A549 (cell line): ENCODE measurements at regions not wholly inside any gene's neighbourhood (a gene's known extent, or its start where the extent isn't known, plus 50 kb on each side); places are given as distances from the start of the nearest gene placed in this dataset.

Experiments
- ATAC-seq, 2 experiments: fragments of 200-7000 bp in 1 of 2; fragments of >200 bp in 1 of 2; cut with Nextera tagmentation in 1 of 2; cut with Tn5 transposase in 1 of 2; 3 replicates each; pipeline versions ENCODE4 v1.8.0 to v1.9.1; 2018 to 2020; ENCODE audit warnings: mild to moderate bottlenecking in 1 of 2, moderate library complexity in 1 of 2
- CTCF ChIA-PET: fragments of 300-600 bp; sonication (Branson Sonifier 250); formaldehyde crosslinking; extraction: SDS; loops from one replicate; lab custom pipeline; 2021; ENCODE audit warnings: antibody characterized with exemption, inconsistent platforms; lab: Yijun Ruan, JAX
- POLR2A ChIA-PET: fragments of 350-600 bp; formaldehyde crosslinking; extraction: SDS; loops from one replicate; lab custom pipeline; 2021; ENCODE audit warnings: antibody characterized with exemption, inconsistent platforms; lab: Yijun Ruan, JAX
- DNase-seq, 2 experiments: peaks; one replicate each; pipeline versions ENCODE4 v3.0.0 to v3.0.0-alpha.2; 2011 to 2016; ENCODE audit warnings: low read depth in 1 of 2, low spot score in 1 of 2
- FAIRE-seq: peaks from 2 replicates; lab custom pipeline; 2011; peaks lifted over from hg19 to GRCh38; lab: Jason Lieb, UNC
- H3K27ac ChIP-seq, 2 experiments: fragments of >200 bp; sonication (Bioruptor Twin); formaldehyde crosslinking; 3 replicates each; pipeline ENCODE4 v1.5.1; 2016 to 2017
- H3K4me1 ChIP-seq: fragments of >200 bp; sonication (Bioruptor Twin); formaldehyde crosslinking; 3 replicates; pipeline ENCODE4 v1.6.1; 2016
- H3K4me2 ChIP-seq: fragments of >200 bp; sonication (Bioruptor Twin); formaldehyde crosslinking; 3 replicates; pipeline ENCODE4 v1.6.1; 2016
- H3K4me3 ChIP-seq: fragments of >200 bp; sonication (Bioruptor Twin); formaldehyde crosslinking; 3 replicates; pipeline ENCODE4 v1.5.1; 2016
- H3K9me3 ChIP-seq: fragments of >200 bp; sonication (Bioruptor Twin); formaldehyde crosslinking; 3 replicates; pipeline ENCODE4 v1.6.1; 2016
- BHLHE40 ChIP-seq: IDR thresholded peaks from 2 replicates; pipeline ENCODE4 v1.6.1; 2012; ENCODE audit warnings: low read depth, low read length, inconsistent platforms
- CEBPB ChIP-seq, 2 experiments: fragments of >200 bp in 1 of 2; sonication (Bioruptor Twin) in 1 of 2; formaldehyde crosslinking in 1 of 2; IDR thresholded peaks; 2 replicates each; pipeline ENCODE4 v1.6.1; 2012 to 2016
- CHD4 ChIP-seq: fragments of 200-600 bp; sonication (generic); IDR thresholded peaks from 2 replicates; pipeline ENCODE4 v1.6.1; 2016; ENCODE audit warnings: antibody characterized with exemption, mild to moderate bottlenecking, borderline replicate concordance
- ESRRA ChIP-seq: fragments of 150-350 bp; IDR thresholded peaks from 2 replicates; pipeline ENCODE4 v1.6.1; 2014; ENCODE audit warnings: mild to moderate bottlenecking, low read length, borderline replicate concordance
- FOSB ChIP-seq: fragments of 250-450 bp; sonication (Bioruptor Pico); IDR thresholded peaks from 2 replicates; pipeline ENCODE4 v1.5.0; 2020; ENCODE audit warnings: mild to moderate bottlenecking, moderate library complexity
- FOXS1 ChIP-seq: fragments of 250-450 bp; sonication (Bioruptor Pico); IDR thresholded peaks from 2 replicates; pipeline ENCODE4 v1.5.0; 2020; ENCODE audit warnings: mild to moderate bottlenecking, moderate library complexity
- HDAC2 ChIP-seq: fragments of 200-600 bp; sonication (generic); IDR thresholded peaks from 2 replicates; pipeline ENCODE4 v1.6.1; 2016
- HEYL ChIP-seq: fragments of 250-450 bp; sonication (Bioruptor Pico); IDR thresholded peaks from 2 replicates; pipeline ENCODE4 v1.8.0; 2021; ENCODE audit warnings: mild to moderate bottlenecking, moderate library complexity
- HOXA7 ChIP-seq: fragments of 250-450 bp; sonication (Bioruptor Pico); IDR thresholded peaks from 2 replicates; pipeline ENCODE4 v1.5.0; 2020; ENCODE audit warnings: mild to moderate bottlenecking, moderate library complexity
- HOXB5 ChIP-seq: fragments of 250-450 bp; sonication (Bioruptor Pico); IDR thresholded peaks from 2 replicates; pipeline ENCODE4 v1.5.0; 2020; ENCODE audit warnings: mild to moderate bottlenecking, moderate library complexity
- JUN ChIP-seq, 2 experiments: fragments of >200 bp; sonication (Bioruptor Twin); formaldehyde crosslinking; IDR thresholded peaks; 2 replicates in 1 of 2; 3 replicates in 1 of 2; pipeline ENCODE4 v1.6.1; 2016 to 2017
- JUNB ChIP-seq: fragments of >200 bp; sonication (Bioruptor Twin); formaldehyde crosslinking; IDR thresholded peaks from 2 replicates; pipeline ENCODE4 v1.6.1; 2016
- MAZ ChIP-seq: fragments of 150-350 bp; IDR thresholded peaks from 2 replicates; pipeline ENCODE4 v1.6.1; 2014; ENCODE audit warnings: antibody characterized with exemption, low read depth, low read length, borderline replicate concordance
- MYC ChIP-seq: IDR thresholded peaks from 2 replicates; pipeline ENCODE4 v1.6.1; 2012; ENCODE audit warnings: mild to moderate bottlenecking, inconsistent platforms, low read length, improper control_type of control experiment, borderline replicate concordance
- NPAS2 ChIP-seq: fragments of 250-450 bp; sonication (Bioruptor Pico); IDR thresholded peaks from 2 replicates; pipeline ENCODE4 v1.8.0; 2022; ENCODE audit warnings: mild to moderate bottlenecking, moderate library complexity, borderline replicate concordance
- RAD21 ChIP-seq, 2 experiments: fragments of >200 bp in 1 of 2; sonication (Bioruptor Twin) in 1 of 2; formaldehyde crosslinking in 1 of 2; IDR thresholded peaks in 1 of 2; conservative IDR thresholded peaks in 1 of 2; 2 replicates in 1 of 2; 3 replicates in 1 of 2; pipeline ENCODE4 v1.6.1; 2012 to 2018; ENCODE audit warnings: inconsistent platforms in 1 of 2
- RARB ChIP-seq: fragments of 250-450 bp; sonication (Bioruptor Pico); IDR thresholded peaks from 2 replicates; pipeline ENCODE4 v1.8.0; 2021; ENCODE audit warnings: mild to moderate bottlenecking, moderate library complexity
- RCOR1 ChIP-seq: fragments of 150-350 bp; IDR thresholded peaks from 2 replicates; pipeline ENCODE4 v1.6.1; 2014; ENCODE audit warnings: antibody characterized with exemption, low read length, low read depth
- TP53 ChIP-seq: fragments of 250-450 bp; sonication (Bioruptor Pico); IDR thresholded peaks from 2 replicates; pipeline ENCODE4 v1.5.0; 2021; ENCODE audit warnings: mild to moderate bottlenecking, moderate library complexity
- ZC3H11A ChIP-seq: fragments of 450-650 bp; IDR thresholded peaks from 2 replicates; pipeline ENCODE4 v1.6.1; 2014; ENCODE audit warnings: antibody characterized with exemption, mild to moderate bottlenecking
- ZSCAN20 ChIP-seq: fragments of 250-450 bp; sonication (Bioruptor Pico); IDR thresholded peaks from 2 replicates; pipeline ENCODE4 v1.8.0; 2022; ENCODE audit warnings: mild to moderate bottlenecking, moderate library complexity
- WGBS: methylation state at CpG from one replicate; pipeline ENCODE4 v1.1.6; 2017; ENCODE audit errors: missing lambda C conversion rate; 5-methylcytosine and 5-hydroxymethylcytosine counted together
- TF ChIP-seq, protein P1 (sequence below): IDR thresholded peaks from 2 replicates; pipeline ENCODE4 v1.6.1; 2012; ENCODE audit warnings: low read depth, borderline replicate concordance
- TF ChIP-seq, protein P2 (sequence below): fragments of 450-650 bp; IDR thresholded peaks from 2 replicates; pipeline ENCODE4 v1.6.1; 2014; ENCODE audit warnings: antibody characterized with exemption
- TF ChIP-seq, protein P3 (sequence below): fragments of >200 bp; sonication (Bioruptor Twin); formaldehyde crosslinking; IDR thresholded peaks from 3 replicates; pipeline ENCODE4 v1.5.1; 2016
- TF ChIP-seq, protein P4 (sequence below): IDR thresholded peaks from 2 replicates; pipeline ENCODE4 v1.6.1; 2012
- TF ChIP-seq, protein P5 (sequence below): fragments of 250-450 bp; sonication (Bioruptor Pico); IDR thresholded peaks from 2 replicates; pipeline ENCODE4 v1.5.0; 2020; ENCODE audit warnings: low read depth, mild to moderate bottlenecking, moderate library complexity

DNA sequence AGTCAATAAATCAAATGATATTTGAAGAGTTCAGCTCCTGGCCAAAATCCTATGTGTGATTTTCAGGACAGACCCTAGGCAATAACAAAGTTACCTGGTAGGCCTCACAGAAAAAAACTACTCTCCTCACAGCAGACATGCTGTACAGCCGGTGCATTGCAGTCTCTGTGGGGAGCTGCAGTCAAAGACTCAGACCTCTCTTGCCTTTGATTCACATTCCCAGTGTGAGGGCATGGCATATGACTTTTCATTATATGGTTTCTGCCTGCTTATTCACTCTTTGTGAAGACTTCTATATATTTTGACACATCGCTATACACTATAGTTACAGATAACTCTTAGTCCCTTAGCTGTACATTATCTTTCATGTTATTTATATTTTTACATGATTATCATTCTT lies 2684.3 kb upstream of the PCDH20 start:
- H3K4me2 ChIP-seq: no peak overlapping the region
- ChIA-PET POLR2A (no interaction called here), CTCF (interaction anchor here (1.2 kb wide), 1 partner anchor 86 kb away, joined by 3 read pairs; no protein-coding TSS in a partner anchor)
- 34% methylated on average over 2 of the region's 2 CpGs for WGBS
- ATAC-seq: no peak
- no peak overlapping the region for H3K4me3 ChIP-seq
- no peaks in the 10 kb centered on the region for H3K9me3 ChIP-seq
- no peak overlapping the region for H3K27ac ChIP-seq
- H3K4me1 ChIP-seq: no peaks in the 10 kb centered on the region
- no peak for DNase-seq
- TF ChIP-seq ZC3H11A (no peak), NPAS2 (CRISPR knock-in tag) (no peak), TP53 (CRISPR knock-in tag) (no peak), HOXB5 (CRISPR knock-in tag) (no peak), RCOR1 (no peak), CEBPB (IDR thresholded peaks at IDR 0.05) (no peak), HDAC2 (no peak), ESRRA (no peak)
- TF ChIP-seq, protein P1, sequence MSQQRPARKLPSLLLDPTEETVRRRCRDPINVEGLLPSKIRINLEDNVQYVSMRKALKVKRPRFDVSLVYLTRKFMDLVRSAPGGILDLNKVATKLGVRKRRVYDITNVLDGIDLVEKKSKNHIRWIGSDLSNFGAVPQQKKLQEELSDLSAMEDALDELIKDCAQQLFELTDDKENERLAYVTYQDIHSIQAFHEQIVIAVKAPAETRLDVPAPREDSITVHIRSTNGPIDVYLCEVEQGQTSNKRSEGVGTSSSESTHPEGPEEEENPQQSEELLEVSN: no peak
- TF ChIP-seq, protein P2, sequence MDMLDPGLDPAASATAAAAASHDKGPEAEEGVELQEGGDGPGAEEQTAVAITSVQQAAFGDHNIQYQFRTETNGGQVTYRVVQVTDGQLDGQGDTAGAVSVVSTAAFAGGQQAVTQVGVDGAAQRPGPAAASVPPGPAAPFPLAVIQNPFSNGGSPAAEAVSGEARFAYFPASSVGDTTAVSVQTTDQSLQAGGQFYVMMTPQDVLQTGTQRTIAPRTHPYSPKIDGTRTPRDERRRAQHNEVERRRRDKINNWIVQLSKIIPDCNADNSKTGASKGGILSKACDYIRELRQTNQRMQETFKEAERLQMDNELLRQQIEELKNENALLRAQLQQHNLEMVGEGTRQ: no peak
- no peak for FAIRE-seq

DNA sequence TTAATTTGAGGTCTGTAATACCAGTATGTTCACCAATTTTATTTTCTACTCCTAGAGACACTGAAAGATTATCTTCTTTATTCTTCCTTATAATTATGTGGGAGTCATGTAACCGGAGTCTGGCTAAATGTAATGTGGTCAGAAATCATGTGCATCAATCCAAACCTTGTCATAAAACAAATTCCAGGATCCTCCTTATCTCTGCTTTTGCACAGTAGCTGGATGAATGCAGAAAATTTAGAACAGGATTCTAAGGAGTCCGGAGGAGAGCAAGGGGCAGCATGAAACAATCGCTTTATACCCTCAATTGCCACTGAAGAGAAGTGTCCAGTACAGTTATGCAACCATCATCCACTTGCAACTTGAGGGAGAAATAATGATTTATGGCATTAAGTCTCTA lies 2674.7 kb upstream of the PCDH20 start:
- DNase-seq (no peak), FAIRE-seq (no peak), ATAC-seq (no peak)
- Histone ChIP-seq H3K27ac (no peak overlapping the region), H3K9me3 (no peaks in the 10 kb centered on the region), H3K4me3 (no peak overlapping the region), H3K4me2 (no peak overlapping the region), H3K4me1 (no peaks in the 10 kb centered on the region)
- no peak for TF ChIP-seq MYC
- no peak for TF ChIP-seq ESRRA
- TF ChIP-seq, protein P3, sequence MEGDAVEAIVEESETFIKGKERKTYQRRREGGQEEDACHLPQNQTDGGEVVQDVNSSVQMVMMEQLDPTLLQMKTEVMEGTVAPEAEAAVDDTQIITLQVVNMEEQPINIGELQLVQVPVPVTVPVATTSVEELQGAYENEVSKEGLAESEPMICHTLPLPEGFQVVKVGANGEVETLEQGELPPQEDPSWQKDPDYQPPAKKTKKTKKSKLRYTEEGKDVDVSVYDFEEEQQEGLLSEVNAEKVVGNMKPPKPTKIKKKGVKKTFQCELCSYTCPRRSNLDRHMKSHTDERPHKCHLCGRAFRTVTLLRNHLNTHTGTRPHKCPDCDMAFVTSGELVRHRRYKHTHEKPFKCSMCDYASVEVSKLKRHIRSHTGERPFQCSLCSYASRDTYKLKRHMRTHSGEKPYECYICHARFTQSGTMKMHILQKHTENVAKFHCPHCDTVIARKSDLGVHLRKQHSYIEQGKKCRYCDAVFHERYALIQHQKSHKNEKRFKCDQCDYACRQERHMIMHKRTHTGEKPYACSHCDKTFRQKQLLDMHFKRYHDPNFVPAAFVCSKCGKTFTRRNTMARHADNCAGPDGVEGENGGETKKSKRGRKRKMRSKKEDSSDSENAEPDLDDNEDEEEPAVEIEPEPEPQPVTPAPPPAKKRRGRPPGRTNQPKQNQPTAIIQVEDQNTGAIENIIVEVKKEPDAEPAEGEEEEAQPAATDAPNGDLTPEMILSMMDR: no peak
- TF ChIP-seq, protein P2: no peak
- no peak for TF ChIP-seq HDAC2
- TF ChIP-seq, protein P4, sequence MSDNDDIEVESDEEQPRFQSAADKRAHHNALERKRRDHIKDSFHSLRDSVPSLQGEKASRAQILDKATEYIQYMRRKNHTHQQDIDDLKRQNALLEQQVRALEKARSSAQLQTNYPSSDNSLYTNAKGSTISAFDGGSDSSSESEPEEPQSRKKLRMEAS: no peak
- no peak for TF ChIP-seq HOXA7 (CRISPR knock-in tag)
- no peak for TF ChIP-seq HEYL (CRISPR knock-in tag)
- TF ChIP-seq FOSB (CRISPR knock-in tag): no peak
- no peak for TF ChIP-seq BHLHE40
- no peak for TF ChIP-seq ZSCAN20 (CRISPR knock-in tag)
- ChIA-PET CTCF (no interaction called here), POLR2A (no interaction called here)
- 51% methylated on average over 3 of the region's 3 CpGs for WGBS

DNA sequence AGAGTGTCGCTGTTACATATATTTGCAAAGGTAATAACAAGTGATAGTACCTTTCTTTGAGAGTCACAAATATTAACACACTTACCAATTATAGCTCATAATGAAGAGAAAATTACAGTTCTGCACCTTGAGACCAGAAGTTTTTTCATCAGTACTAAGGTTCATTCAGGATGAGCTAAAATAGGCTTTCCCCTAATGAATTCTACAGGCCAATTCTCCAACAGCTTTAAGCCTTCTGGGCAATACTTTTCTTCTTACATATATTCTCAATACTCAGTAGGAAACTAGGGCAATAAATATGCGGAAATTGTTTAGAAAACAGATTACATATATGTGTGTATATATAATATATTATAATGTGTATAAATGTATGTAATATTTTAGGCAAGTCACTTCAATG lies 2672.8 kb upstream of the PCDH20 start:
- H3K4me1 ChIP-seq: no peaks in the 10 kb centered on the region
- no peak for FAIRE-seq
- DNase-seq: no peak
- H3K4me3 ChIP-seq: no peak overlapping the region
- ChIA-PET CTCF (no interaction called here), POLR2A (no interaction called here)
- H3K9me3 ChIP-seq: no peaks in the 10 kb centered on the region
- ATAC-seq: no peak
- H3K27ac ChIP-seq: no peak overlapping the region
- WGBS: 50% methylated on average over 2 of the region's 2 CpGs
- H3K4me2 ChIP-seq: no peak overlapping the region
- TF ChIP-seq, protein P1: no peak
- TF ChIP-seq FOXS1 (CRISPR knock-in tag): no peak
- TF ChIP-seq RARB: no peak
- no peak for TF ChIP-seq MAZ
- TF ChIP-seq, protein P5, sequence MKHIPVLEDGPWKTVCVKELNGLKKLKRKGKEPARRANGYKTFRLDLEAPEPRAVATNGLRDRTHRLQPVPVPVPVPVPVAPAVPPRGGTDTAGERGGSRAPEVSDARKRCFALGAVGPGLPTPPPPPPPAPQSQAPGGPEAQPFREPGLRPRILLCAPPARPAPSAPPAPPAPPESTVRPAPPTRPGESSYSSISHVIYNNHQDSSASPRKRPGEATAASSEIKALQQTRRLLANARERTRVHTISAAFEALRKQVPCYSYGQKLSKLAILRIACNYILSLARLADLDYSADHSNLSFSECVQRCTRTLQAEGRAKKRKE (CRISPR knock-in tag): no peak
- no peak for TF ChIP-seq CHD4
- TF ChIP-seq, protein P4: no peak
- TF ChIP-seq RAD21 (conservative IDR thresholded peaks at IDR 0.05 in 1 of 2, IDR thresholded peaks at IDR 0.05 in 1 of 2): no peak
- TF ChIP-seq RCOR1: no peak
- no peak for TF ChIP-seq HOXA7 (CRISPR knock-in tag)
- TF ChIP-seq JUNB: no peak
- no peak for TF ChIP-seq HEYL (CRISPR knock-in tag)
- no peak for TF ChIP-seq JUN (IDR thresholded peaks at IDR 0.05)
